Panc1 (cell line): ENCODE measurements at regions not wholly inside any gene's neighbourhood (a gene's known extent, or its start where the extent isn't known, plus 50 kb on each side); places are given as distances from the start of the nearest gene placed in this dataset.

Experiments used
- POLR2AphosphoS5 ChIP-seq: IDR thresholded peaks from 2 replicates; pipeline ENCODE4 v1.6.1; 2012; ENCODE audit warnings: mild to moderate bottlenecking, low read depth, low read length, moderate library complexity
- TCF7L2 ChIP-seq: IDR thresholded peaks from 2 replicates; pipeline ENCODE4 v1.6.1; 2011; ENCODE audit warnings: mild to moderate bottlenecking, low read depth, low read length, inconsistent platforms
- TF ChIP-seq, protein P1 (sequence below): fragments of 450-650 bp; IDR thresholded peaks from 2 replicates; pipeline ENCODE4 v1.5.1; 2017; ENCODE audit warnings: mild to moderate bottlenecking
- TF ChIP-seq, protein P2 (sequence below), 2 experiments: IDR thresholded peaks; 2 replicates each; pipeline ENCODE4 v1.6.1; 2011 to 2012; ENCODE audit warnings: low read depth in 2 of 2, control low read depth in 1 of 2, low read length in 1 of 2, mild to moderate bottlenecking in 1 of 2, moderate library complexity in 1 of 2; ENCODE audit not compliant: insufficient read depth in 1 of 2

DNA sequence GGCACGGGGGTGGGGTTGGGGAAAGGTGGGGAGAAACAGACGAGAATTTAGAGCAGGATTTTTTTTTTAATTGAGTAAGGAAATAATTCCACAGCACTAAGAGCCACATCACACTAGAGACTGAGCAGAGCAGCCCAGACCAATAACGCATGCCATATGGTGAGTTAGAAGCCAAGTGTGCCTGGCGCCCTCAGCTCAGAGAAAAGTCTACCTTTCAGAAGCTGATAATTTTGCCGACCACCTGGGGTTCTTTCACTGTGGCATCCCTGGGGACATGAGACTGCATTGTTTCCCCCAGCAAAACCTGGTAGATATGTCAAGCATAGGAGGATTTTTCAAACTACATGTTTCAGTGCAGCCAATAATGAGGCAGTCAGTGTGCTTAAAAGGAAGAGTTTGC is 516.8 kb downstream of the SMARCA1 start:
- TF ChIP-seq, protein P1, sequence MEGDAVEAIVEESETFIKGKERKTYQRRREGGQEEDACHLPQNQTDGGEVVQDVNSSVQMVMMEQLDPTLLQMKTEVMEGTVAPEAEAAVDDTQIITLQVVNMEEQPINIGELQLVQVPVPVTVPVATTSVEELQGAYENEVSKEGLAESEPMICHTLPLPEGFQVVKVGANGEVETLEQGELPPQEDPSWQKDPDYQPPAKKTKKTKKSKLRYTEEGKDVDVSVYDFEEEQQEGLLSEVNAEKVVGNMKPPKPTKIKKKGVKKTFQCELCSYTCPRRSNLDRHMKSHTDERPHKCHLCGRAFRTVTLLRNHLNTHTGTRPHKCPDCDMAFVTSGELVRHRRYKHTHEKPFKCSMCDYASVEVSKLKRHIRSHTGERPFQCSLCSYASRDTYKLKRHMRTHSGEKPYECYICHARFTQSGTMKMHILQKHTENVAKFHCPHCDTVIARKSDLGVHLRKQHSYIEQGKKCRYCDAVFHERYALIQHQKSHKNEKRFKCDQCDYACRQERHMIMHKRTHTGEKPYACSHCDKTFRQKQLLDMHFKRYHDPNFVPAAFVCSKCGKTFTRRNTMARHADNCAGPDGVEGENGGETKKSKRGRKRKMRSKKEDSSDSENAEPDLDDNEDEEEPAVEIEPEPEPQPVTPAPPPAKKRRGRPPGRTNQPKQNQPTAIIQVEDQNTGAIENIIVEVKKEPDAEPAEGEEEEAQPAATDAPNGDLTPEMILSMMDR = no peak
- TF ChIP-seq, protein P2, sequence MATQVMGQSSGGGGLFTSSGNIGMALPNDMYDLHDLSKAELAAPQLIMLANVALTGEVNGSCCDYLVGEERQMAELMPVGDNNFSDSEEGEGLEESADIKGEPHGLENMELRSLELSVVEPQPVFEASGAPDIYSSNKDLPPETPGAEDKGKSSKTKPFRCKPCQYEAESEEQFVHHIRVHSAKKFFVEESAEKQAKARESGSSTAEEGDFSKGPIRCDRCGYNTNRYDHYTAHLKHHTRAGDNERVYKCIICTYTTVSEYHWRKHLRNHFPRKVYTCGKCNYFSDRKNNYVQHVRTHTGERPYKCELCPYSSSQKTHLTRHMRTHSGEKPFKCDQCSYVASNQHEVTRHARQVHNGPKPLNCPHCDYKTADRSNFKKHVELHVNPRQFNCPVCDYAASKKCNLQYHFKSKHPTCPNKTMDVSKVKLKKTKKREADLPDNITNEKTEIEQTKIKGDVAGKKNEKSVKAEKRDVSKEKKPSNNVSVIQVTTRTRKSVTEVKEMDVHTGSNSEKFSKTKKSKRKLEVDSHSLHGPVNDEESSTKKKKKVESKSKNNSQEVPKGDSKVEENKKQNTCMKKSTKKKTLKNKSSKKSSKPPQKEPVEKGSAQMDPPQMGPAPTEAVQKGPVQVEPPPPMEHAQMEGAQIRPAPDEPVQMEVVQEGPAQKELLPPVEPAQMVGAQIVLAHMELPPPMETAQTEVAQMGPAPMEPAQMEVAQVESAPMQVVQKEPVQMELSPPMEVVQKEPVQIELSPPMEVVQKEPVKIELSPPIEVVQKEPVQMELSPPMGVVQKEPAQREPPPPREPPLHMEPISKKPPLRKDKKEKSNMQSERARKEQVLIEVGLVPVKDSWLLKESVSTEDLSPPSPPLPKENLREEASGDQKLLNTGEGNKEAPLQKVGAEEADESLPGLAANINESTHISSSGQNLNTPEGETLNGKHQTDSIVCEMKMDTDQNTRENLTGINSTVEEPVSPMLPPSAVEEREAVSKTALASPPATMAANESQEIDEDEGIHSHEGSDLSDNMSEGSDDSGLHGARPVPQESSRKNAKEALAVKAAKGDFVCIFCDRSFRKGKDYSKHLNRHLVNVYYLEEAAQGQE (IDR thresholded peaks at IDR 0.05; ENCODE audit: insufficient read depth in 1 of 2, low read depth in 2 of 2, low read length in 1 of 2) = no peak
- TF ChIP-seq POLR2AphosphoS5 (no peak), TCF7L2 (no peak)
